DMS153 treated with DMSO at 0.1 percent for 48 hours (cell line): ENCODE measurements at regions not wholly inside any gene's neighbourhood (a gene's known extent, or its start where the extent isn't known, plus 50 kb on each side); places are given as distances from the start of the nearest gene placed in this dataset.
A peak's percentile ranks its signal among the peaks of the same experiment; 100 is the strongest.

Experiments
- DNase-seq: peaks from one replicate; lab custom pipeline; 2025; ENCODE audit not compliant: unreplicated experiment; lab: John Stamatoyannopoulos, UW

DNA sequence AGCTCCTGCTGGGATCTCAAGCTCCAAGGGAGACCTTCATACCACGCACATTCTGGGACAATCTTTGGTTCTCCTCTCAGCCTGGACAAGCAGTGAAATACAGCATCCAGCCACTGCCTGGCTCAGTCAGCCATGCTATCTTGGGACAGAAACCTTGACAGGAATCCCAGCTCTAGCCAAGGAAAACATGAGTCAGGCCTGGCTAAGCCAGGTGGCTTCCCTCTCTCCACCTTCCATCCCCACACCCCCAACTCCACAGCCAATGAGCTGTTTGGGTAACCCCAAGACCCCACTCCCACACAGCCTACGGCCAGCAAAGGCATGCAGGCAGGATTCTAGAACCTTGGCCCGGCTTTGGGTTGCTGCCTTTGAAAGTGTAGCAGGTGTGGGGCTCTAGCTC is 64.9 kb downstream of the MCFD2 start:
- DNase-seq, result no peak

DNA sequence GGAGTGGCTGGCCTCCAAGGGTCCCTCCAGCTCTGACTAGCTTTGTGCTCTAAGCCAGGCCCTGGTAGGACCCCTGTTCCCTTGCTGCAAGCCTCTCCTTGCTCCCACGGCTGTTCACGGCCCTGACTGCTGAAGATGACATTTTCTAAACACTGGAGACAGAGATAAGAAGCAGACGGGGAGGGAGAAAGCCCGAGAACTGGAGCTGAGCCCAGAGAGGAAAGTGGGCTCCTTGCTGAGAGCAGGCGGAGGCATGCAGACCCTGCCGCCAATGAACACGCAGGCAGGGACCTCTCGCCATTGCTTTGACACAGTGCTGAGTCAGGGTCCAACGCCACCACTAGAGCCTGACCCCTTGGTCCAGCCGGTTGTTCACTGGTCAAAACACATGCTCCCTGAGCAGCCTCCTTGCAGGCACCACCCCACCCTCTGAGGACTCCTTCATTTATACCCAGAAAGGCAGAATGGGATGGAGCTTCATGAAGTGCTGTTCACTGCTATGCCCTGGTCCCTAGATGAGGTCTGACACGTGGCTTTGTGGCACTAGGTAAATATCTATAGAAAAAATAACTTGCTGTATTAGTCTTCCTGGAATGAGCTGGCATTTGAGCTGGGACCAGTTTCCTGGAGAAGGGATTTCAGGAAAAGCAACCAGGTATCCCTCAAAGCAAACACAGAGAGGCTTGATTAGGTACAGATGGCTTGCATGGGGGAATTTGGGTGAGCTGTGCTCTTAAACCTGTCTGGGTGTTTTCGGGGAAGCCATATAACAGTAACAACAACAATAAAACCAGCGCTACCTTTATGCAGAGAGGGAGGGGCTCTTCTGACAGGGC is 65.7 kb downstream of the MCFD2 start:
- no peak for DNase-seq

DNA sequence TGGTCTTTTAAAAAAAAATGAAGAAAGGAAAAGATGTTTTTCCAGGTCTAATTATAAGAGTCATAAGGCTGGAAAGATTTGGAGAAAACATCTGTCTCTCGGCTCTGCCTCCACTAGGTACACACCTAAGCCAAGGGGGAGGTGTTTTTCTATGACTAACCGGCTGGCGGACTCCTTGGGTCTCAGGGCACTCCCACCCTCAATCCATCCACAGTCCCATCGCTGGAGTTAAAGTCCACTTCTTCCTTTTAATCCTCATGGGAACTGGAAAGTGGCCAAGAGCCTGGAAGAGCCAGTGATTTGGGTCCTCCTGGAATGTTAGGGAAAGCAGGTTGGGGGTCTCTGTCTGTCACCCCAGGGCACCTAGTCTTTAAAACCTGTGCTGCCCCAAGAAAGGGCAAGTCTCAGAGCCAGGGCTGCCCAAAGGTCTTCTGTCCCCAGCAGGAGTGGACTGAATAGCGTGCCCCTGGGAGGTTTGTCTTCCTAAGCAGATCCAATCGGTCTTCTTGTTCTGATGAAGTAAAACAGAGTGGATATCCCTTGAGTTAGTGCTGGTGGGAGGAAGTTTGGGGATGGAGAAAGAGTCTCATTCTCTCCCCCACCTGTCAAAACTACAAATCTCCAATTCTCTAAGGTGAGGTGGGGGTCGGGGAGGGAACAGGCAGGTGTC is 66.4 kb downstream of the MCFD2 start:
- no peak for DNase-seq

DNA sequence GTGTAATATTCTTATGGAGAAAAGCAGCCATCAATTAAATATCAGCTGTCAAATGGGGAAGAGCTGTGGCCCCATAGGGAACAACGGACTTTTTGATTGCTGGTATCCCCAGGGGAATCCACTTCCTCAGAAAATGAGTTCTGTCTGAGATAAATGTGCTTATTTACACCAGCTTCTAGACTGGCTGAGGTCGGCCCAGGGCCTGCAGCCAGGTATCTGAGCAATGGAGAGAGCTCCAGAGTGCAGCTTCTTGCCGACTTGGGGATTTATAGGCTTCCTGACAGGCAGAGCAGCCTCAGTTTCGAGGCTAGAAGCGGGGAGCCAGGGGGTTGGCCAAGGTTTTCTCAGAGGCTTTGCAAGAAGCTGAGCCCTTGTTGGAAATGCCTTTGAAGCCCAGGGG is 67.2 kb downstream of the MCFD2 start:
- DNase-seq, result peak; percentile 34

DNA sequence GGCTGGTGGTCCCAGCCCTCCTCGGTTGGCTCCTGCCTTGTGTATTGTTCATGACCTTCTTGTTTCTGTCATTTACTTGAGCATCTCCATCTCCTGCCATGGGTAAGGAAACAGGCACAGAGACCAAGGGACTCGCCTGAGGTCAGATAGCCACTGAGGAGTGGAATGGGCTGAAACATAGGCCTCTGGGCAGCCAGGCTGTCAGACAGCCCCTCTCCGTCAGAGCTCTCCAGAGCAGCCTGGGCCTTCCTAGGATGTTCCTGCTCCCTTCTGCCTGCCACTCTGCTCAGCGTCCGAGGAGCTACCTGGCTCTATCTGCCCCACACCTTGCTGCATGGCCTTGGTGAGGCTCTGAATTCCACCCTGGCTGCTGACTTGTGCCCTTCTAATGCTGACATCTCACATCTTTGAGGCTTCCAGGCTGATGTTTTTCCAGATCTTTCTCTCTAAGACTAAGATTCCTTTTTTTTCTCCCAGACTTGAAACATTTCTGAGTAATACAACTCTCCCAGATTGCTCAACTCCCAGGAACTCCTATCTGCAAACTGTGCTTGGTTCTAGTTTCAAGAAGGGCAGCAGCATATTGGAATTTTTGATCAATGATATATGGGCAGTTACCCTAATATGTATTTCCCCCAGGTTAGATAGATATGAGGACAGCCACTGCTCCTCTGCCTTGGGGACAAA is 67.7 kb downstream of the MCFD2 start:
- no peak for DNase-seq

DNA sequence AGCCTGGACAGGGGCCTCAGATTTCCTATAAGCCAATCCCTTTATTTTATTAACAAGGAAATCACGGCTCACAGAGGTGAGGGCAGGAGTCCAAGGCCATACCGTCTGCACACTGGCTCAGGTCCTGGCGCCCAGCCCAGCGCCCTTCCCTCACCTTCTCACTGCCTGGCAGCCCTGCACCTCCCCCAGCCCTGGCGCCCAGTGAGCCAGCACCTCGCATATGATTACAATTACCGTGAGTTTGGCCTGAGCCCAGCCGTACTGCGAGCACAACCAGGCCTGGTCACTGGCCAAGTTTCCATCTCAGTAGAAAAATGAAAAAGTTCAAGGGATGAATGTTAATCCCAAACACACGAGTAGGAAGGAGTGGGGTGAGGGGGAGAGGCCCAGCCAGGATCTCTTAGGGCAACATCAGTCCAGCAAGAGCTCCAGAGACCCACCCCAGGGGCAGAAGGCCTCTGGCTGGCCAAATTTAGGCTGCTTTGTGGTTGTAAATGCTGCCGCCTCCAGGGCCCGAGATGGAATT is 68.4 kb downstream of the MCFD2 start:
- DNase-seq, result peak; percentile 94

DNA sequence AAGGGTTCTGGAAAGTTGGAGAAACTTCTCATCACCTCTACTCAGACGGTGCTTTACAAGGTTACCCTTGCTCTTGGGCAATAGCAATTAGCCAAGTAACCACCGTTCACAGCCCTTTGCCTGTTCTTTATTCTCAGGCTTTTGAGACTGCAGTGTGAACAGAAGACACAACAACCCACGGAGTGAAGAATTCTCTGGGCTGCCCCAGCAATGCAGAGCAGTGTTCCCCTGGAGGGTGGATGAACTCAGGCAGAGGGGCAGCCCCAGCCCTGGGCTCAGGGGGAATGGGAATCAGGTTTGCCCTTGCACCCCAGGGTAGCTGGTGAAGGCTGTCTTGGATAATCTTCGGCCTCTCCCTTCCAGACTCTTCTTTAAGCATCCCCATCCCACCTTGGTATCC is 69.1 kb downstream of the MCFD2 start:
- no peak for DNase-seq

DNA sequence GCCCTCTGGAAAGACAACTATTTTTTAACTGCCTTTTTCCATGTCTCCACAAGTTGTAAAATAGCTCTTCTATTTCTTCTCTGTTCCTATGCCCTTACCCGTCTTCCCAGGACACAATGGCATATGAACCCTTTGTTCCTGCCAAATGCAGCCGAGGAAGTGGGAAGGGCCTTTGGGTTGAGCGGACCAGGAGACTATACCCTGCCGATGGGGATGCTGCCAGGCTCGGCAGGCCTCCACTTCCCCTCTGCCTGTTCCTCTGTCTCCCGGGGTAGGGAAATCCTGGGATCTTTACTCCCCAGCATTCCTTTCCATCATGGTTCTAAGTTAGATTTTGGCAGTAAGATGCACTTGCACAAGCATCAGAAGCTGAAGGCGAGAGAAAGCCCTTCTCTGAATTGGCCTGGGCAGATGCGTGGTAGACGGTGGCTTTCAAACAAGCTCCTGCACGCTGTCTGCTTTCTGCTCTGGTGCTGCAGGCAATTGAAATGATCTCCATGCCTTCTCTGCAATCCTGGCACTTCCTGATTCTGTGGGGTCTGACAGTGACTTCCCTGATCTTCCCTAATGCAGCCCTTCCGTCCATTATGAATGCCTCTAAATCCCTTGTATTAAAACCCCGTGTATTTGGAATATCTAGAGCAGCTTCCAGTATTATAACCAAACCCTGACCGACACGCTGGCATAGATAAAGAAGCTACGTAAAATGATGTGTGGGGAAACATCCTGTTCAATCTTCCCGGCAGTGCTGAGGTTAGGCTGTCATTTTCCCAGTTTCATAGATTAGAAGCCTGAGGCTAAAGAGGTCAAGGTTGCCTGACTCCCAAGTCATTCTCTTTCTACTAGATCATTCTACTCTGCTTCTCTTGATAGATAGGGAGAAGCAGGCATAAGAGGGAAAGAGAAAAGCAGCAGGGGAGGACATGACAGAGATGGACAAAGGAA is 69.8 kb downstream of the MCFD2 start:
- no peak for DNase-seq

DNA sequence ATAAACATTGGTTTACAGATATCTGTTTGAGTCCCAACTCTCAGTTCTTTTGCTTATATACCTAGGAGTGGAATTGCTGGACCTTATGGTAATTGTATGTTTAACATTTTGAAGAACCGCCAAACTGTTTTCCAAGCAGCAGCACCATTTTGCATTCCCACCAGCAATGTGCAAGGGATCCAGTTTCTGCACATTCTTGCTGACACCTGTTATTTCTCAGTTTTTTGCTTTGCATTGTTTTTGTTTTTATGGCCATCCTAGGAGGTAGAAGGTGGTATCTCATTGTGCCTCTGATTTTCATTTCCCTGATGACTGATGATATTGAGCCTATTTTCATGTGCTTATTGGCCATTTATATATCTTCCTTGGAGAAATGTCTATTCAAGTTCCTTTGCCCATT is 71.2 kb downstream of the MCFD2 start:
- DNase-seq, result no peak

DNA sequence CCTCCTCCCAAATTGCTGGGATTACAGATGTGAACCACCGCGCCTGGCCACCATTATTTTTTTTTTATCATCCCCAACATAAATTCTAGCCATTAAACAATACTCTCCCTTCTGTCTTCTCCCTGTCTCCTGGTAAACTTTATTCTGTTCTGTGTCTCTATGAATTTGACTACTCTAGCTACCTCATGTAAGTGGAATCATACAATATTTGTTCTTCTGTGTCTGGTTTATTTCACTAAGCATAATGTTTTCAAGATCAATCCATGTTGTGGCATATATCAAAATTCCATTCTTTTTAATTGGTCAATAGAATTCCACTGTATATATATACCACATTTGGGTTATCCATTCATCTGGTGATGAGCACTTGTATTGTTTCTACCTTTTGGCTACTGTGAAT is 71.6 kb downstream of the MCFD2 start:
- no peak for DNase-seq

DNA sequence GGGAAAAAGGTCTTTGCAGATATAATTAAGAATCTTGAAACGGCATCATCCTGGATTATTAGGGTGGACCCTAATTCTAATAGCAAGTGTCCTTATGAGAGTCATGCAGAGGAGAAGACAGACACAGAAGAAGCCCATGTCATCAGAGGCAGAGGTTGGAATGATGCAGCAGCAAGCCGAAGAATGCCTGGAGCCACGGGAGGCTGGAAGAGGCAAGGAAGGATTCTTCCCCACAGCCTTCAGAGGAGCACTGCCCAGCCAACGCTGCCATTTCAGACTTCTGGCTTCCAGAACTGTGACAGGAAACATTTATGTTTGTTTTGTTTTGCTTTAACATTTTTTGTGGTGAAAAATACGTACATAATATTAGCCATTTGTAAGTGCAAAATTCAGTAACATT is 72.3 kb downstream of the MCFD2 start:
- no peak for DNase-seq

DNA sequence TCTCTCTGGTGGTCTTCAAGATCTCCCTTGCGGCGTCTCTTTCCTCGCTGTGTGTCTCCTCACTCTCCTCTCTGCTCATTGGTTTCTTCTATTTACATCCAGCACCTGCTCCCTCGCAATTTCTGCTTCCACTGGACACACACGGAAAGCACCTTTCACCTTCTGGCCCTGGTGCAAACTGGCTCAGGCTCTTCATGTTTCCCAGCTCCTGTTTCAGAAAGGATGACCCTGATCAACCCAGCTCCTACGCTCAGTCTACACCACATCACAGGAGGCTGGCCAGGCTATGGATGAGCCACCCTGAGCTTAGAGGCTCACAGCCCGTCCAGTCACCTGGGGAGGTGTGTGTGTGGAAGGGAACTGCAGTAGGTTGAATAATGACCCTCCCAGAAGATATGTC is 72.7 kb downstream of the MCFD2 start:
- DNase-seq, result no peak

DNA sequence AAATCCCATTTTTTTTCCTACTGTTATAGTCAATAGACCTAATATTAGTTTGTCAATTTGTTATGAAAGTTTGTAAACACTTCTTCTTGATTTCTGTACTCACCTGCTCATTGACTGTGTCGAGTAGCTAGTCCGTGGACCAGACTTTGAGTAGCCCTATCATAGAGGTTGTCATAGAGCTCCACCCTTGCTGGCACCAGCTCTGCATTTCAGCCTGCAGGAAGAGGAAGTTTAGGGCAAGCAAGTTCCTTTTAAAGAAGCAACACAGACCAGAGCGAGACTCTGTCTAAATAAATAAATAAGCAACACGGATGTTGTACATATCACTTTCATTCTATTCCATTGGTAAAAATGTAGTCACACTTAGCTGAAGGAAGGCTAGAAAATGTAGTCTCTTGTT is 74.0 kb downstream of the MCFD2 start:
- no peak for DNase-seq

DNA sequence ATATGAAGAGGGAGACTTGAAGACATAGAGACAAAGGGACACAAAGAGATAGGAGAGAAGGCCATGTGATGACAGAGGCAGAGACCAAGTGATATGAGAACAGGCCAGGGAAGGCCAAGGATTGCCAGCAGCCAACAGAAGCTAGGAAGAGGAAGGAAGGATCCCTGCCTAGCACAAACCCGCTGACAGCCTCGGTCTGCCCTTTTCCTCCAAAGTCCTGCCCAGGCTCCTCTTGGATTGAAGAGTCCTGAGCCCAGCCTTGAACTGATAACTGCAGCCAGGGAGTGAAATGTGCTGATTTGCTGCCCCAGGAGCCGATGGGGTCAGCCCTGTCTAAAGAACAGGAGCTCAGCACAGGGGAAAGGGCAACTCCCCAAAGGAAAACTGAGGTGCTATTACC is 76.6 kb downstream of the MCFD2 start:
- DNase-seq, result no peak

DNA sequence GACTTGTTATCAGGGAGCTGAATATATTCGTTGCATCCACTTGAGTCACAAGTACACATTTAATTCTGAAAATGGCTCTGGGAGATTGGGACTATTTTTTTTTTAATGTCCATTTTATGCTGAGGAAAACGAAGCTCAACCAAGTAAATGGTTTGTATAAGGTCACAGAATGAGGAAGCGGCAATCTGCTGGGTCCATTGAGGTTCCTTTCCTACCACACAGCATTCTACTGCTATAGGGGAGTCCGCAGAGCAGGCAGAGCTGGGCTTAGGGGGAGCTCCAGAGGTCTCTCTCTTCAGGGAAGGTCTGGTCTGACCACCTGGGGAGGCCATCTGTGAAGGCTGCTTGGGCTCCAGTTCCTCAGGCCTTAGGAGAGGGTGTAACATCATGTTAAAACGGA is 77.9 kb downstream of the MCFD2 start:
- DNase-seq, result no peak

DNA sequence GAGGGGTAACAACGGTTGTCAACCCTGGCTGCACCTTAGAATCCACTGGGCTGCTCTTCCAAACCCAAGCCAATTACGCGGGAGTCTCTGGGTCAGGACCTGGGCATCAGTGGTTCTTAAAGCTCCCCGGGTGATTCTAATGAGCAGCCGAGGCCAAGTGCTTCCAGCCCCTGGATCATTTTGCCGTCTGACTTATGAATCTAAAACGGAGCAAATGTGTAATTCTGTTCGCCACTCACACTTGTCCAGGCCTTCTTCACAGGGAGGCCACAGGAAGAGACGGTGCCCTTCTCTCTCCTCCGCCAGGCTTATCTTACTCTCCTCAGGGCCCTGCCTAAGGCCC is 78.5 kb downstream of the MCFD2 start:
- DNase-seq, result no peak

DNA sequence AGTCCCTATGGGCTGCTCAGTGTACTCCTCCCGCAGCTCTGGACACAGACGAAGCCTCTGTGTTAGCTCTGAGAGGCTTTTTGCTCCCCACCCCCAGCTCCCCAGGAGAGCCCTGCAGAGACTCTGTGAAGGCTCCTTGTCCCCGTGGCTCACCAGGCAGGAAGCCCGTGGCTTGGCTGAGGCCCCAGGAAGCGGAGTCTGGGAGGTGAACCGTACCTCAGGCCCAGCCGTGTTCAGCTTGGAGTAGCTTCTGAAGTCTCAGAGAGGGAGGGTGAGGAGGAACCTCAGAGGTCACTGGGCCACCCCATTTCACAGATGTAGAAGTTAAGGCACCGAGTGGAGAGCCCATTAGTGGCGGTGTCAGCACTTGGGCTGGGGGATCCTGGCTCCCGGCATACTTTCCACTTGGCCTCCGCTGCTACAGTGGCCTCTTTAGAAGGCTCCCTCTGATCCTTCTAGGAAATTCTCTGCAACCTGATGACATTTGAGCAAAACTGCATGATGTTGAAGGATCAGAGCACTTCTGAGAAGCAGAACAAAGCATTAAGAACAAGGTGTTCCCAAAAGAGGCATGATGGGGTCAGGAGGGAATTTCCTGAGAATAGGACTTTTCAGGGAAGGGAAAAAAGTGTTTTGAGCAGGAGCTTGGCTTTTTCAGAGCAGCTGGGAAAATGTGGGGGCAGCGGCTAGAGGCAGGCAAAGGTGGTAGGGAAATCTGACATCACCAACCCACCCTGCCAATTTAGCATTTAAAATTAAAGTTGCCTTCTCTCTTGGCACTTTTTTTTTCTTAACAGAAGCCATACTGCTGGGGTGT is 79.1 kb downstream of the MCFD2 start:
- no peak for DNase-seq

DNA sequence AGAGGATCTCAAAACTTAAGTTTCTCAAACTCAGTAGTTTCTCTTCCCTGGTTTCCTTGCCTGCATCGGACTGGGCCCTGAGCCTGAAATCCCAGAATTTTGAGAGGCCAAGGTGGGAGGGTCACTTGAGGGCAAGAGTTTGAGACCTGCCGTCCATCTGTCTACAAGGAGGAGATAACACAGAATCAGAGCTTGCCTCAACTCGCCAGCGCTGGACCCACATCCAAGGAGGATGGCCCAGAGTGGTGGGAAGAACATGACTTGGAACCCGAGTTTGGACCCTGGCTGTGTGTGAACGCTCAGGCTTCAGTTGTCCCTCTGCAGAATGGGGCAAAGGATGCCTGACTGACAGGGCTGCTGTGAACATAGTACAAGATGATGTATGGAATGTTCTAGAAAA is 80.1 kb downstream of the MCFD2 start:
- no peak for DNase-seq

DNA sequence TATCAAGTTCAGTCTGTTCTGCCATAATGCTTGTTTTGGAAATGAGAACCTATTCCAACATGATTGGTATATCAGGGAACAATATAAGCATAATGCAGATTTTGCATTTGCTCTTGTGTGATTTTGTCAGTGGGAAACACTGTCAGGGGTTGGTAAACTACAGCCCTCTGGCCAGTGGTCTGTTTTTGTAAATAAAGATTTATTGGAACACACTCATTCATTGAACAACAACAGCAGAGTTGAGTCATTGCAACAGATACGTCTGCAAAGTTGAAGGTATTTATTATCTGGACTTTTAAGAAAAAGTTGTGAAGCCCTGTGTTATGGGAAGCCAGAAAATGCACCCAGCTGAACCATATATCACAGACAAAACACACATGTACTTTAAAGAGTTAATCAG is 83.1 kb downstream of the MCFD2 start:
- DNase-seq, result no peak

DNA sequence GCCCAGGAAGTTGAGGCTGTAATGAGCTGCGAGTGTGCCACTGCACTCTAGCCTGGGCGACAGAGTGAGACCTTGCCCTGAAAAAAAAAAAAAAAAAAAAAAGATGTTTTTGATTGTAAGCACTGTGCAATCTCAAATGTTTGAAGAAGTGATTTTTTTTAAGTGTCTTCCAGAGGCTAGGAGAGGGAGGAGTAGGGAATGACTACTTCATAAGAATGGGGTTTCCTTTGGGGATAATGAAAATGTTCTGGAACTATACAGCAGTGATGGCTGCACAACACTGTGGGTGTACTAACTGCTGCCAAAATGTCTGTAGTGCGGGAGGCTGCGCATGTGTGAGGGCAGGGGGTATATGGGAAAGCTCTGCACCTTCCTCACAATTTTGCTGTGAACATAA is 83.7 kb downstream of the MCFD2 start:
- DNase-seq, result no peak
